ENCODE measurements at regions not wholly inside any gene's neighbourhood (a gene's known extent, or its start where the extent isn't known, plus 50 kb on each side); places are given as distances from the start of the nearest gene placed in this dataset.

DNA sequence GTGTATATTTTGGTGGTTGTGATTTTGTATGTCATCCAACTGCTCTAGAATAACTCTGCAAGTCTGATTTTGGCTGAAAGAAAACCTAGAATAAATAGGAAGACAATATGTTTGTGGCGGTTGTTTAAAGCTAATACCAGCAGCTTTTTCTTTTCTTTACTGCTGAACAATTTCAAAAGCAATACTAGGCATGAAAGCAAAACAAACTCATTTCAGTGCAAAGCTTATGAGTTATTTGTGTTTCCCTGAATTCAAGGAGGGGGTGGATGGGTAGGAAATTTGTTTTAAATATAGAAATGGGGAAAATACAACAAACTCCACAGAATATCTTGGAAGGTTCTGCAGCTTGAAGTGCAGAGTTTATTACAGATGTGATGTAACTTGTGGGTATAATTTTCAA lies 1041.9 kb upstream of the NR2F2 start:
- DNase-seq (ENCODE audit: low read depth in 1 of 2, low spot score in 2 of 2) (no peak), FAIRE-seq (no peak)
- CTCF ChIA-PET (ENCODE audit: partially characterized antibody), result interaction anchor here (0.7 to 3.9 kb wide), 7 partner anchors 17 to 619 kb away, joined by 3 to 29 read pairs (median 4); no protein-coding TSS in a partner anchor

More for the DNA sequence above, 1041.9 kb upstream of the NR2F2 start:
- H3K9me3 ChIP-seq (ENCODE audit: insufficient read depth in 2 of 2, low read depth in 1 of 2, low read length in 1 of 2), result no peaks in the 10 kb centered on the region
- no peak overlapping the region for H3K56ac ChIP-seq (replicated peaks; ENCODE audit: insufficient read length, low read depth, low read length)
- no peak overlapping the region for H4K5ac ChIP-seq (ENCODE audit: insufficient read length, low read depth, low read length)
- no peak overlapping the region for H4K8ac ChIP-seq (ENCODE audit: extremely low read depth, insufficient read depth, low read length)
- no peak overlapping the region for H3K4ac ChIP-seq (replicated peaks; ENCODE audit: insufficient read length, low read depth, low read length)
- H2BK5ac ChIP-seq (ENCODE audit: low read depth, low read length), result no peak overlapping the region
- TF ChIP-seq RAD21 (IDR thresholded peaks at IDR 0.05 in 1 of 2, conservative IDR thresholded peaks at IDR 0.05 in 1 of 2; ENCODE audit: low read depth in 2 of 2, low read length in 2 of 2) (no peak), ZNF274 (IDR thresholded peaks at IDR 0.05; ENCODE audit: borderline replicate concordance, extremely low read depth, low read length) (no peak), NANOG (IDR thresholded peaks at IDR 0.05; ENCODE audit: insufficient read depth, low read depth, low read length, poor library complexity, severe bottlenecking) (no peak), YY1 (IDR thresholded peaks at IDR 0.05; ENCODE audit: low read depth, low read length) (no peak), PHF8 (conservative IDR thresholded peaks at IDR 0.05; ENCODE audit: low read depth, low read length) (no peak), SAP30 (IDR thresholded peaks at IDR 0.05; ENCODE audit: insufficient read depth, insufficient replicate concordance, low read length) (no peak), TBP (IDR thresholded peaks at IDR 0.05; ENCODE audit: low read depth, low read length) (no peak), CEBPB (IDR thresholded peaks at IDR 0.05; ENCODE audit: low read depth, low read length) (no peak), TCF12 (IDR thresholded peaks at IDR 0.05; ENCODE audit: low read depth, low read length) (no peak)
- no peak overlapping the region for H3K23ac ChIP-seq (ENCODE audit: insufficient read length)
- H2BK120ac ChIP-seq (replicated peaks; ENCODE audit: low read depth, low read length), result no peak overlapping the region
- no peak overlapping the region for H2AK5ac ChIP-seq (ENCODE audit: low read depth, low read length)
- no peaks in the 10 kb centered on the region for H3K27me3 ChIP-seq (replicated peaks in 1 of 4; ENCODE audit: control insufficient read depth in 3 of 4, extremely low read depth in 1 of 4, insufficient read depth in 3 of 4, low read length in 3 of 4)
- no peak overlapping the region for H2AFZ ChIP-seq (ENCODE audit: low read length)
- H3K18ac ChIP-seq (ENCODE audit: extremely low read depth, low read length), result no peak overlapping the region
- no peaks in the 10 kb centered on the region for H4K20me1 ChIP-seq (replicated peaks in 1 of 2; ENCODE audit: control insufficient read depth in 1 of 2, insufficient read depth in 2 of 2, low read length in 2 of 2)
- H4K91ac ChIP-seq (replicated peaks; ENCODE audit: insufficient read length, low read length), result no peak overlapping the region
- H2BK12ac ChIP-seq (ENCODE audit: low read depth, low read length), result no peak overlapping the region
- H3K14ac ChIP-seq (ENCODE audit: insufficient read length), result no peak overlapping the region
- H3K4me2 ChIP-seq (ENCODE audit: insufficient read depth in 1 of 2, low read depth in 2 of 2, low read length in 2 of 2), result no peak overlapping the region
- no peaks in the 10 kb centered on the region for H3K79me1 ChIP-seq (ENCODE audit: low read depth, low read length)
- H3K9ac ChIP-seq (replicated peaks in 1 of 4; ENCODE audit: extremely low read depth in 1 of 4, low read depth in 3 of 4, low read length in 3 of 4), result no peak overlapping the region
- no peaks in the 10 kb centered on the region for H3K36me3 ChIP-seq (ENCODE audit: control insufficient read depth in 2 of 4, insufficient read depth in 4 of 4, low read length in 3 of 4)
- H3K79me2 ChIP-seq (ENCODE audit: control insufficient read depth in 1 of 2, insufficient read depth in 2 of 2, low read length in 2 of 2), result no peaks in the 10 kb centered on the region
- H3K23me2 ChIP-seq (ENCODE audit: low read depth, low read length), result no peaks in the 10 kb centered on the region
- H2BK15ac ChIP-seq (ENCODE audit: low read length), result no peak overlapping the region
- peaks cover 0 to 14% (median 8%) of the 10 kb centered on the region in 4 experiments; a peak in 5 of 7 replicates for H3K4me1 ChIP-seq (replicated peaks in 1 of 4; ENCODE audit: control insufficient read depth in 3 of 4, insufficient read depth in 4 of 4, low read length in 3 of 4)
- H3K4me3 ChIP-seq (ENCODE audit: extremely low read depth in 1 of 4, insufficient read depth in 2 of 4, low read depth in 3 of 4, low read length in 4 of 4), result no peak overlapping the region
- no peak overlapping the region for H3K27ac ChIP-seq (ENCODE audit: low read depth, low read length)
- H2BK20ac ChIP-seq (ENCODE audit: low read length), result no peak overlapping the region
- 89% methylated on average over 1 of the region's 1 CpG; no CpG with 5 or more reads in 1 of the 2 experiments for WGBS, 2 experiments (ENCODE audit: extremely low coverage in 1 of 2, insufficient coverage in 1 of 2, insufficient read length in 1 of 2, insufficient replicate concordance in 2 of 2, low coverage in 1 of 2, low lambda C conversion rate in 2 of 2, missing lambda C conversion rate in 1 of 2)
- POLR2A ChIA-PET (ENCODE audit: partially characterized antibody), result no interaction called here

Data from H1 (cell line).